Chondrocyte (in vitro differentiated cells): ENCODE measurements at regions not wholly inside any gene's neighbourhood (a gene's known extent, or its start where the extent isn't known, plus 50 kb on each side); places are given as distances from the start of the nearest gene placed in this dataset.

Experiments
- DNase-seq: peaks from one replicate; pipeline ENCODE4 v3.0.0; 2021; ENCODE audit warnings: mixed read lengths, low spot score
- H3K27ac Mint-ChIP-seq: one replicate; pipeline ENCODE4 v1.8.0; 2021; ENCODE audit warnings: mild to moderate bottlenecking, moderate library complexity, mixed read lengths; ENCODE audit not compliant: unreplicated experiment
- H3K27me3 Mint-ChIP-seq: 2 replicates; pipeline ENCODE4 v1.8.0; 2021; ENCODE audit warnings: low read depth, mixed read lengths
- H3K36me3 Mint-ChIP-seq: 2 replicates; pipeline ENCODE4 v1.8.0; 2021; ENCODE audit warnings: low read depth, mixed read lengths
- H3K4me1 Mint-ChIP-seq: 2 replicates; pipeline ENCODE4 v1.8.0; 2021; ENCODE audit warnings: low read depth, mild to moderate bottlenecking, mixed read lengths
- H3K4me3 Mint-ChIP-seq: one replicate; pipeline ENCODE4 v1.8.0; 2021; ENCODE audit warnings: mild to moderate bottlenecking, moderate library complexity, mixed read lengths; ENCODE audit not compliant: unreplicated experiment
- H3K9me3 Mint-ChIP-seq: 2 replicates; pipeline ENCODE4 v1.8.0; 2021; ENCODE audit warnings: low read depth, mixed read lengths
- CTCF ChIP-seq: fragments of 200-600 bp; sonication (generic); IDR thresholded peaks from 2 replicates; pipeline ENCODE4 v1.5.0; 2021; ENCODE audit warnings: antibody characterized with exemption, mild to moderate bottlenecking, moderate library complexity

GRCh38 chr3:31240466-31240865 lies 292.3 kb upstream of the STT3B start:
- DNase-seq = no peak
- H3K27me3 Mint-ChIP-seq = peaks cover 6% of the 10 kb centered on the region
- no peak overlapping the region for H3K27ac Mint-ChIP-seq
- no peaks in the 10 kb centered on the region for H3K36me3 Mint-ChIP-seq
- no peak overlapping the region for H3K4me3 Mint-ChIP-seq
- TF ChIP-seq CTCF = no peak
- no peaks in the 10 kb centered on the region for H3K9me3 Mint-ChIP-seq
- no peaks in the 10 kb centered on the region for H3K4me1 Mint-ChIP-seq

- H3K27me3 Mint-ChIP-seq = peaks cover 6% of the 10 kb centered on the region
- DNase-seq = no peak
- no peaks in the 10 kb centered on the region for H3K36me3 Mint-ChIP-seq
- no peak overlapping the region for H3K27ac Mint-ChIP-seq
- H3K4me3 Mint-ChIP-seq = no peak overlapping the region
- H3K9me3 Mint-ChIP-seq = no peaks in the 10 kb centered on the region
- TF ChIP-seq CTCF = no peak
- H3K4me1 Mint-ChIP-seq = no peaks in the 10 kb centered on the region
Observed at GRCh38 chr3:31240874-31241273, 291.9 kb upstream of the STT3B start.

GRCh38 chr3:31241533-31241932 lies 291.2 kb upstream of the STT3B start:
- no peak for TF ChIP-seq CTCF
- peaks cover 4% of the 10 kb centered on the region for H3K27me3 Mint-ChIP-seq
- H3K4me3 Mint-ChIP-seq = no peak overlapping the region
- no peaks in the 10 kb centered on the region for H3K9me3 Mint-ChIP-seq
- no peaks in the 10 kb centered on the region for H3K36me3 Mint-ChIP-seq
- H3K27ac Mint-ChIP-seq = no peak overlapping the region
- H3K4me1 Mint-ChIP-seq = no peaks in the 10 kb centered on the region
- DNase-seq = no peak

GRCh38 chr3:31242026-31242960 lies 290.4 kb upstream of the STT3B start:
- Mint-ChIP-seq H3K9me3 (no peaks in the 10 kb centered on the region), H3K4me1 (no peaks in the 10 kb centered on the region), H3K27me3 (peaks cover 2% of the 10 kb centered on the region), H3K27ac (no peak overlapping the region), H3K36me3 (no peaks in the 10 kb centered on the region), H3K4me3 (no peak overlapping the region)
- TF ChIP-seq CTCF = no peak
- DNase-seq = no peak

- no peaks in the 10 kb centered on the region for H3K9me3 Mint-ChIP-seq
- no peaks in the 10 kb centered on the region for H3K27me3 Mint-ChIP-seq
- DNase-seq = no peak
- H3K36me3 Mint-ChIP-seq = no peaks in the 10 kb centered on the region
- no peak overlapping the region for H3K4me3 Mint-ChIP-seq
- H3K27ac Mint-ChIP-seq = no peak overlapping the region
- H3K4me1 Mint-ChIP-seq = no peaks in the 10 kb centered on the region
- TF ChIP-seq CTCF = peak; percentile 32
Observed at GRCh38 chr3:31244929-31245817, 287.6 kb upstream of the STT3B start.
